GM23338 (cell line): ENCODE measurements at regions not wholly inside any gene's neighbourhood (a gene's known extent, or its start where the extent isn't known, plus 50 kb on each side); places are given as distances from the start of the nearest gene placed in this dataset.

Source experiments
- ATAC-seq: fragments of 200-7000 bp; cut with Tn5 transposase; 3 replicates; pipeline ENCODE4 v1.9.1; 2020
- DNase-seq: peaks from one replicate; pipeline ENCODE4 v3.0.0-alpha.2; 2015; ENCODE audit warnings: low spot score
- H2AFZ ChIP-seq: fragments of 200-600 bp; sonication (generic); 2 replicates; pipeline ENCODE4 v1.8.0; 2016; ENCODE audit warnings: antibody characterized with exemption, mild to moderate bottlenecking, moderate library complexity
- H3F3A ChIP-seq: fragments of 200-600 bp; sonication (generic); replicated peaks from 2 replicates; pipeline ENCODE4 v1.8.0; 2017; ENCODE audit warnings: antibody characterized with exemption, mixed run types, low read depth
- H3K27ac ChIP-seq: fragments of 200-600 bp; sonication (generic); 2 replicates; pipeline ENCODE4 v1.6.1; 2016; ENCODE audit warnings: low read depth
- H3K27me3 ChIP-seq: fragments of 200-600 bp; sonication (generic); 2 replicates; pipeline ENCODE4 v1.8.0; 2016; ENCODE audit warnings: mild to moderate bottlenecking, mixed run types, moderate library complexity; ENCODE audit not compliant: insufficient read depth
- H3K36me3 ChIP-seq: fragments of 200-600 bp; sonication (generic); 2 replicates; pipeline ENCODE4 v1.8.0; 2016; ENCODE audit warnings: mild to moderate bottlenecking; ENCODE audit not compliant: insufficient read depth
- H3K4me1 ChIP-seq: fragments of 200-600 bp; sonication (generic); 2 replicates; pipeline ENCODE4 v1.8.0; 2016; ENCODE audit warnings: mild to moderate bottlenecking, moderate library complexity; ENCODE audit not compliant: insufficient read depth
- H3K4me2 ChIP-seq: fragments of 200-600 bp; sonication (generic); 2 replicates; pipeline ENCODE4 v1.7.1; 2017; ENCODE audit warnings: mixed run types
- H3K4me3 ChIP-seq: fragments of 200-600 bp; sonication (generic); 2 replicates; pipeline ENCODE4 v1.6.1; 2016; ENCODE audit warnings: mixed run types
- H3K79me2 ChIP-seq: fragments of 200-600 bp; sonication (generic); replicated peaks from 2 replicates; pipeline ENCODE4 v1.8.0; 2017; ENCODE audit warnings: mild to moderate bottlenecking; ENCODE audit not compliant: insufficient read depth
- H3K9me2 ChIP-seq: fragments of 200-600 bp; sonication (generic); 2 replicates; pipeline ENCODE4 v1.8.0; 2017; ENCODE audit not compliant: insufficient read depth
- H4K20me1 ChIP-seq: fragments of 200-600 bp; sonication (generic); replicated peaks from 2 replicates; pipeline ENCODE4 v1.8.0; 2017; ENCODE audit warnings: mild to moderate bottlenecking; ENCODE audit not compliant: insufficient read depth
- H3K27ac Mint-ChIP-seq: 2 replicates; pipeline ENCODE4 v1.8.0; 2020; ENCODE audit warnings: inconsistent platforms, mild to moderate bottlenecking, moderate library complexity, mixed read lengths
- H3K27me3 Mint-ChIP-seq: 3 replicates; pipeline ENCODE4 v1.8.0; 2022; ENCODE audit warnings: low read depth, mild to moderate bottlenecking, moderate library complexity, mixed read lengths, inconsistent platforms; ENCODE audit not compliant: insufficient read depth, poor library complexity
- H3K36me3 Mint-ChIP-seq: 3 replicates; pipeline ENCODE4 v1.8.0; 2021; ENCODE audit warnings: low read depth, mild to moderate bottlenecking, inconsistent platforms, moderate library complexity, mixed read lengths
- H3K4me1 Mint-ChIP-seq: 3 replicates; pipeline ENCODE4 v1.8.0; 2020; ENCODE audit warnings: mild to moderate bottlenecking, inconsistent platforms, mixed read lengths
- H3K4me3 Mint-ChIP-seq: 3 replicates; pipeline ENCODE4 v1.8.0; 2021; ENCODE audit warnings: moderate library complexity, mild to moderate bottlenecking, inconsistent platforms, mixed read lengths
- H3K9me3 Mint-ChIP-seq: 3 replicates; pipeline ENCODE4 v1.8.0; 2020; ENCODE audit warnings: moderate library complexity, mild to moderate bottlenecking, inconsistent platforms, mixed read lengths
- EZH2 ChIP-seq: fragments of 200-600 bp; sonication (generic); IDR thresholded peaks from one replicate; pipeline ENCODE4 v1.8.0; 2017; ENCODE audit warnings: antibody characterized with exemption, mild to moderate bottlenecking, low read depth; ENCODE audit not compliant: unreplicated experiment
- EZH2phosphoT487 ChIP-seq: fragments of 200-600 bp; sonication (generic); IDR thresholded peaks from one replicate; pipeline ENCODE4 v1.8.1; 2018; ENCODE audit warnings: antibody characterized with exemption; ENCODE audit not compliant: unreplicated experiment
- JUNB ChIP-seq: IDR thresholded peaks from one replicate; pipeline ENCODE4 v1.6.1; 2016; ENCODE audit warnings: antibody characterized with exemption; ENCODE audit not compliant: unreplicated experiment
- NANOG ChIP-seq: IDR thresholded peaks from 2 replicates; pipeline ENCODE4 v1.6.1; 2016; ENCODE audit warnings: antibody characterized with exemption, borderline replicate concordance
- POLR2AphosphoS5 ChIP-seq: IDR thresholded peaks from 2 replicates; pipeline ENCODE4 v1.6.1; 2016; ENCODE audit warnings: antibody characterized with exemption, low read depth
- STAT1 ChIP-seq: IDR thresholded peaks from one replicate; pipeline ENCODE4 v1.6.1; 2016; ENCODE audit warnings: antibody characterized with exemption; ENCODE audit not compliant: unreplicated experiment
- ZNF114 ChIP-seq: fragments of 250-450 bp; sonication (Bioruptor Pico); IDR thresholded peaks from 2 replicates; pipeline ENCODE4 v1.5.0; 2020; ENCODE audit warnings: mild to moderate bottlenecking, moderate library complexity
- TF ChIP-seq, protein P1 (sequence below): fragments of 250-450 bp; sonication (Bioruptor Pico); IDR thresholded peaks from 2 replicates; pipeline ENCODE4 v1.5.0; 2020; ENCODE audit warnings: mild to moderate bottlenecking, moderate library complexity
- TF ChIP-seq, protein P2 (sequence below): IDR thresholded peaks from one replicate; pipeline ENCODE4 v1.6.1; 2018; ENCODE audit warnings: antibody characterized with exemption; ENCODE audit not compliant: unreplicated experiment

DNA sequence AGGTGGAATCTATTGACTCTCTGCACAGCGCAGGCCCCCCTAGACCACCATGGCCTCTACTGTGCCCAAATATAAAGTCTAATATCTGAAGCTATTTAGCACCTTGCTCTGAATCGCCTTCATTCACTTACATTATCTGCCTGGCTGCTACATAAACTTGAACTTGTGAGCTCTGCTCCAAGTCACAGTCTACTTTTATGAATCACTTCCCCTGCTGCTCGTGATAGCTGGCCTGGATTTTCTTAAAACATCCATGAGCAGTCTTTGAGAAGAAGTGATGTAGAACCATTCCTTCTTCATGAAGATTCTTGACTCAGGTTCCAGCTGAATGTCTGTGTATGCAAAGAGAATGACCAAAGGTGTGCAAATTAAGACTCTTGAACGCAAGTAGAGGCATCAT lies 359.5 kb downstream of the RND3 start:
- H3K4me2 ChIP-seq: no peak overlapping the region
- H3K27me3 ChIP-seq: no peaks in the 10 kb centered on the region
- peaks cover 7% of the 10 kb centered on the region; the same call in 2 of the 3 replicates for H3K36me3 Mint-ChIP-seq
- H2AFZ ChIP-seq: no peak overlapping the region
- H3K27ac Mint-ChIP-seq: no peak overlapping the region
- H3K27me3 Mint-ChIP-seq: peaks cover 4% of the 10 kb centered on the region
- H3F3A ChIP-seq: no peaks in the 10 kb centered on the region
- peaks cover 11% of the 10 kb centered on the region; the same call in 2 of the 3 replicates for H3K4me1 Mint-ChIP-seq
- no peaks in the 10 kb centered on the region for H3K79me2 ChIP-seq
- H3K36me3 ChIP-seq: no peaks in the 10 kb centered on the region
- no peak for DNase-seq
- H3K9me2 ChIP-seq: 0 out of 2 replicates have a peak, but pooled peaks cover 4% of the 10 kb centered on the region
- H3K9me3 Mint-ChIP-seq: peaks cover 8% of the 10 kb centered on the region; the same call in 2 of the 3 replicates
- H4K20me1 ChIP-seq: no peaks in the 10 kb centered on the region
- TF ChIP-seq, protein P1, sequence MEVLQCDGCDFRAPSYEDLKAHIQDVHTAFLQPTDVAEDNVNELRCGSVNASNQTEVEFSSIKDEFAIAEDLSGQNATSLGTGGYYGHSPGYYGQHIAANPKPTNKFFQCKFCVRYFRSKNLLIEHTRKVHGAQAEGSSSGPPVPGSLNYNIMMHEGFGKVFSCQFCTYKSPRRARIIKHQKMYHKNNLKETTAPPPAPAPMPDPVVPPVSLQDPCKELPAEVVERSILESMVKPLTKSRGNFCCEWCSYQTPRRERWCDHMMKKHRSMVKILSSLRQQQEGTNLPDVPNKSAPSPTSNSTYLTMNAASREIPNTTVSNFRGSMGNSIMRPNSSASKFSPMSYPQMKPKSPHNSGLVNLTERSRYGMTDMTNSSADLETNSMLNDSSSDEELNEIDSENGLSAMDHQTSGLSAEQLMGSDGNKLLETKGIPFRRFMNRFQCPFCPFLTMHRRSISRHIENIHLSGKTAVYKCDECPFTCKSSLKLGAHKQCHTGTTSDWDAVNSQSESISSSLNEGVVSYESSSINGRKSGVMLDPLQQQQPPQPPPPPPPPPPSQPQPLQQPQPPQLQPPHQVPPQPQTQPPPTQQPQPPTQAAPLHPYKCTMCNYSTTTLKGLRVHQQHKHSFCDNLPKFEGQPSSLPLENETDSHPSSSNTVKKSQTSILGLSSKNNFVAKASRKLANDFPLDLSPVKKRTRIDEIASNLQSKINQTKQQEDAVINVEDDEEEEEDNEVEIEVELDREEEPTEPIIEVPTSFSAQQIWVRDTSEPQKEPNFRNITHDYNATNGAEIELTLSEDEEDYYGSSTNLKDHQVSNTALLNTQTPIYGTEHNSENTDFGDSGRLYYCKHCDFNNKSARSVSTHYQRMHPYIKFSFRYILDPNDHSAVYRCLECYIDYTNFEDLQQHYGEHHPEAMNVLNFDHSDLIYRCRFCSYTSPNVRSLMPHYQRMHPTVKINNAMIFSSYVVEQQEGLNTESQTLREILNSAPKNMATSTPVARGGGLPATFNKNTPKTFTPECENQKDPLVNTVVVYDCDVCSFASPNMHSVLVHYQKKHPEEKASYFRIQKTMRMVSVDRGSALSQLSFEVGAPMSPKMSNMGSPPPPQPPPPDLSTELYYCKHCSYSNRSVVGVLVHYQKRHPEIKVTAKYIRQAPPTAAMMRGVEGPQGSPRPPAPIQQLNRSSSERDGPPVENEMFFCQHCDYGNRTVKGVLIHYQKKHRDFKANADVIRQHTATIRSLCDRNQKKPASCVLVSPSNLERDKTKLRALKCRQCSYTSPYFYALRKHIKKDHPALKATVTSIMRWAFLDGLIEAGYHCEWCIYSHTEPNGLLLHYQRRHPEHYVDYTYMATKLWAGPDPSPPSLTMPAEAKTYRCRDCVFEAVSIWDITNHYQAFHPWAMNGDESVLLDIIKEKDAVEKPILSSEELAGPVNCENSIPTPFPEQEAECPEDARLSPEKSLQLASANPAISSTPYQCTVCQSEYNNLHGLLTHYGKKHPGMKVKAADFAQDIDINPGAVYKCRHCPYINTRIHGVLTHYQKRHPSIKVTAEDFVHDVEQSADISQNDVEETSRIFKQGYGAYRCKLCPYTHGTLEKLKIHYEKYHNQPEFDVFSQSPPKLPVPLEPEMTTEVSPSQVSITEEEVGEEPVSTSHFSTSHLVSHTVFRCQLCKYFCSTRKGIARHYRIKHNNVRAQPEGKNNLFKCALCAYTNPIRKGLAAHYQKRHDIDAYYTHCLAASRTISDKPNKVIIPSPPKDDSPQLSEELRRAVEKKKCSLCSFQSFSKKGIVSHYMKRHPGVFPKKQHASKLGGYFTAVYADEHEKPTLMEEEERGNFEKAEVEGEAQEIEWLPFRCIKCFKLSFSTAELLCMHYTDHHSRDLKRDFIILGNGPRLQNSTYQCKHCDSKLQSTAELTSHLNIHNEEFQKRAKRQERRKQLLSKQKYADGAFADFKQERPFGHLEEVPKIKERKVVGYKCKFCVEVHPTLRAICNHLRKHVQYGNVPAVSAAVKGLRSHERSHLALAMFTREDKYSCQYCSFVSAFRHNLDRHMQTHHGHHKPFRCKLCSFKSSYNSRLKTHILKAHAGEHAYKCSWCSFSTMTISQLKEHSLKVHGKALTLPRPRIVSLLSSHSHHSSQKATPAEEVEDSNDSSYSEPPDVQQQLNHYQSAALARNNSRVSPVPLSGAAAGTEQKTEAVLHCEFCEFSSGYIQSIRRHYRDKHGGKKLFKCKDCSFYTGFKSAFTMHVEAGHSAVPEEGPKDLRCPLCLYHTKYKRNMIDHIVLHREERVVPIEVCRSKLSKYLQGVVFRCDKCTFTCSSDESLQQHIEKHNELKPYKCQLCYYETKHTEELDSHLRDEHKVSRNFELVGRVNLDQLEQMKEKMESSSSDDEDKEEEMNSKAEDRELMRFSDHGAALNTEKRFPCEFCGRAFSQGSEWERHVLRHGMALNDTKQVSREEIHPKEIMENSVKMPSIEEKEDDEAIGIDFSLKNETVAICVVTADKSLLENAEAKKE (CRISPR knock-in tag): no peak
- no peak for TF ChIP-seq JUNB
- TF ChIP-seq POLR2AphosphoS5: no peak
- no peak for TF ChIP-seq STAT1
- no peak for TF ChIP-seq NANOG
- no peak for TF ChIP-seq EZH2
- TF ChIP-seq EZH2phosphoT487: no peak
- TF ChIP-seq, protein P2, sequence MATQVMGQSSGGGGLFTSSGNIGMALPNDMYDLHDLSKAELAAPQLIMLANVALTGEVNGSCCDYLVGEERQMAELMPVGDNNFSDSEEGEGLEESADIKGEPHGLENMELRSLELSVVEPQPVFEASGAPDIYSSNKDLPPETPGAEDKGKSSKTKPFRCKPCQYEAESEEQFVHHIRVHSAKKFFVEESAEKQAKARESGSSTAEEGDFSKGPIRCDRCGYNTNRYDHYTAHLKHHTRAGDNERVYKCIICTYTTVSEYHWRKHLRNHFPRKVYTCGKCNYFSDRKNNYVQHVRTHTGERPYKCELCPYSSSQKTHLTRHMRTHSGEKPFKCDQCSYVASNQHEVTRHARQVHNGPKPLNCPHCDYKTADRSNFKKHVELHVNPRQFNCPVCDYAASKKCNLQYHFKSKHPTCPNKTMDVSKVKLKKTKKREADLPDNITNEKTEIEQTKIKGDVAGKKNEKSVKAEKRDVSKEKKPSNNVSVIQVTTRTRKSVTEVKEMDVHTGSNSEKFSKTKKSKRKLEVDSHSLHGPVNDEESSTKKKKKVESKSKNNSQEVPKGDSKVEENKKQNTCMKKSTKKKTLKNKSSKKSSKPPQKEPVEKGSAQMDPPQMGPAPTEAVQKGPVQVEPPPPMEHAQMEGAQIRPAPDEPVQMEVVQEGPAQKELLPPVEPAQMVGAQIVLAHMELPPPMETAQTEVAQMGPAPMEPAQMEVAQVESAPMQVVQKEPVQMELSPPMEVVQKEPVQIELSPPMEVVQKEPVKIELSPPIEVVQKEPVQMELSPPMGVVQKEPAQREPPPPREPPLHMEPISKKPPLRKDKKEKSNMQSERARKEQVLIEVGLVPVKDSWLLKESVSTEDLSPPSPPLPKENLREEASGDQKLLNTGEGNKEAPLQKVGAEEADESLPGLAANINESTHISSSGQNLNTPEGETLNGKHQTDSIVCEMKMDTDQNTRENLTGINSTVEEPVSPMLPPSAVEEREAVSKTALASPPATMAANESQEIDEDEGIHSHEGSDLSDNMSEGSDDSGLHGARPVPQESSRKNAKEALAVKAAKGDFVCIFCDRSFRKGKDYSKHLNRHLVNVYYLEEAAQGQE: no peak
- TF ChIP-seq ZNF114 (CRISPR knock-in tag): no peak
- no peak overlapping the region for H3K4me3 Mint-ChIP-seq
- H3K27ac ChIP-seq: no peak overlapping the region
- no peak overlapping the region for H3K4me3 ChIP-seq
- no peak for ATAC-seq
- H3K4me1 ChIP-seq: no peaks in the 10 kb centered on the region; the same call in 1 of the 2 replicates
